ENCODE measurements at regions not wholly inside any gene's neighbourhood (a gene's known extent, or its start where the extent isn't known, plus 50 kb on each side); places are given as distances from the start of the nearest gene placed in this dataset.

DNA sequence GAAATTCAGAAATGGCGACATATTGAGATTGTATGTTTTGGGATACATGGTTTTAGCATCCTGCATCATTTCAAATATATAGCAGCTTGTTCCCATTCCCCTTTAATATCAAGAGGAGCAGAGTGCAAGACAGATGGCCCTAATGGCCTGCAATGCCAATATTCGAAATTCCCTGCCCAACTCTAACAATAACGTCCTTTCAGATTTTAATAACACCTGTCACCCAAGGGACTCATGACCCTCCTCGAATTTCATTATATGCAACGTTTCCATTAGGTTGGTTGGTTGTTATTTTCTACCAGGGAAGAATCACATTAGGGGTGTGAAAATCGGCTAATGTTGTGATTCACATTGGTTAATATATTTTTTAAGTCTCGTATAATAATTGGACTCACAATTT is 170.0 kb downstream of the TNFSF13B start:
- no peak for DNase-seq

GRCh38 chr13:108444448-108444847 is 174.9 kb downstream of the TNFSF13B start:
- no peak for DNase-seq

DNA sequence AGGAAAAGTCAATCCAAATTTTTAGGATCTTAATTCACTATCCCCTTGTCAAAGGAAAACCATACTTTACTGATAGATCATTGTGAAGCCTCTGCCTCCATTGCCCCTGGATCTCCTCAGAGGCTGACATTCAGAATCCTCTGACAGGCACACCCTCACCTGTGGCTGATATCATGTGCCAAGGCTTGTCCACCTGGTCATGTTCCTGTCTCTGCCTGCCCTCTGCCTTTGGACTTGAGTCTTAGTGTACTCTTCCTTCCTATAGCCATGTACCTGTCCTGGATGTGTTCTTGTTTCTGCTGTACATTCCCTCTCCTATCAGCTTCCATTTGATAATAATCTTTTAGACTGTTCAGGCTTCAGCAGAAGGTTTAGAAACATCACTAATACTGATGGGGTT is 179.4 kb downstream of the TNFSF13B start:
- DNase-seq: no peak

- no peak for DNase-seq
These were observed 178.3 kb upstream of the MYO16 start for GRCh38 chr13:108451121-108451520.

DNA sequence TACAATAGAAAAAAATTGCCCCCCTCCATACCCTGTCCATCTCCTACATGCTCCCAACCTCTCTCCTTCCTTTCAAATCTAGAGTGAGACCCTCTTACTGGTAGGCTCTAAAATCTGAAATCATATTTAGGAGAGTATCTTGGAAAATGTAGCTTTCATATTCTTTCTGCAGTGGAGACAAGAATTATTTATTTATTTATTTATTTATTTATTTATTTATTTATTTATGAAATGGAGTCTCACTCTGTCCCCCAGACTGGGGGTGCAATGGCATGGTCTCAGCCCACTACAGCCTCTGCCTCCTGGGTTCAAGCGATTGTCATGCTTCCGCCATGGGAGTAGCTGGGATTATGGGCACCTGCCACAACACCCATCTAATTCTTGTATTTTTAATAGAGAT is 174.1 kb upstream of the MYO16 start:
- DNase-seq: no peak

DNA sequence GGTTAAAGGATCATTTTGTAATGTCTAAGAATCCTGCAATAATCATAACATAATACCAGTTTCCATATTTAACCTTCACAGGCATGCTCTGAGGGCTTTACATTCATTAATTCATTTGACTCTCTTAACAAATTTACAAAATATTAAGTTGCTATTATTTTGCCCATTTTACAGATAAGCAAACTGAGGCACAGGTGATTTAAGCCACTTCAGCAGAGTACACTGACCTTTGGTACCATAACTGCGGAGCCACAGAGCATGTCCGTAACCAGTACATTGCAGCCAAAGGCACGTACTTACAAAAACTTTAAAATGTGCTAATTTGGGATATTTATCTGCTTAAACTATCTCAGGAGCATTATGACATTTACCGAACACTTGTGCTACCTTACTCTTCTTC is 169.4 kb upstream of the MYO16 start:
- no peak for DNase-seq

DNA sequence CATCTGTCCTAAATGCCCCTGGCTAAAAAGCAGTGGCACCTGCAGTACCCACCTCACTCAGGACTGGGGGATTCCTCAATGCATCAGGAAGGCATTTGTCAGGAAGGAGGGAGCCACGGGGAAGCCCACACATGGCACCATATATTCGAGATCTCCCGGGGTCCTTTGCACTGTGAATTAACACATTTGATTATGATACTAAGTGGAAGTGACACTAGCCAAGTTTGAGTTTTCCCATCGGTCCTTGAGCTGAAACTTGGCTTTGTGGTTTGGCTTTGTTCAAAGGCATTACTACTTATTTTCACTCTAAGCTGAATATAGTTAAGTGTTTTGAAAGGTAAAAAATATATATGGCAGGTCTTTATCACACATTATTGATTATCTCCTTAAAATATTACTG is 168.7 kb upstream of the MYO16 start:
- no peak for DNase-seq

GRCh38 chr13:108463340-108463739 is 166.1 kb upstream of the MYO16 start:
- DNase-seq: no peak

DNA sequence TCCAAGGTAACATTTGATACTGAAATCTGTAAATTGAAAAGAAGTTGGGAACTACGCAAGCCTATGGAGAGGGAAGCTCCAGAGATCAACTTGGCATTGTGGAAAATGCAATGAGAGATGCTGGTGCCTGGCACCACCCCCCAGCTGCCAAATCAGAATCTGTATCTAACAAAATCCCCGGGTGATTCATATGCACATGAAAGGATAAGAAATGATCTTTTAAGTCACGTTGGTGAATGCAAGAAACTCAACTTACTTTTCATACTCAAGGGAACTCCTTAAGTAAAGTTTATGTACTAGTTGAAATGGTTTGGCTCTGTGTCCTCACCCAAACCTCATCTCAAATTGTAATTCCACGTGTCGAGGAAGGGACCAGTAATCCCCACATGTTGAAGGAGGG is 158.5 kb upstream of the MYO16 start:
- no peak for DNase-seq

- DNase-seq: no peak
These were observed 154.2 kb upstream of the MYO16 start for GRCh38 chr13:108475181-108475580.

GRCh38 chr13:108477376-108477775 is 152.0 kb upstream of the MYO16 start:
- DNase-seq: no peak

DNA sequence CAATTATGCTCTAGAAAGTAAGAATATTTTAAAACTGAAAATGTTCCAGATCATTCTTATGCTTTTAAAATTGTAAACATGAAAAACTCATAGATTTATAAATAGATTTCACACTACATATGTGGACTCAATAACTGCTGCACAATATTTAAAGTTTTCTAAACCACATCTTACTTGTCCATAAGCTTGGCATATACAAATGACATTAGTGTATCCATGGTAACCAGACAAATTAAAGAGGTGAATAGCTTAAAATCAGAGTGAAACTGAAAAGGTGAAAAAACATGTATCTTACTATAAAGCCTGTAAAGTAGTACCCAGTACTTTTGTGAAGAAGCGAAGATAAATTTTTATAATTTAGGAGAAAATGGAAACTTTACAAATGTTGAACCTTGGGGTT is 151.2 kb upstream of the MYO16 start:
- DNase-seq: no peak

DNA sequence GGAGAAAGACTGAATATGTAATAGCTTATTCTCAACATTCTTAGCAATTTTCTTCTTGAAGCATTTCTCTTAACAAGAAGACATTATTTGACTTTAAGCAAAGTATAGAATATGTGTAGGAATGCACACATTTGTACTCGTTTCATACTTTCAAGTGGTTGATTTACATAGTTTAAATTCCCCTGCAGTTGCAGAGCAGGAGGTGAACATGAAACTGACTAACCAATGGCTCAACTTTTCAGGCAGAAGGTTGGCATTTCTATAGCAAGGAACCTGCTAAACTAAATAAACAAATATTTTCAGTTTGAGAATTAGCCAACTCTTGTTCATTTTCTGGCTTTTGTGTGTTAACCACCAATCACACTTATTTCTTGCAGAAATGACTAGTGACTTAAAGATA is 145.4 kb upstream of the MYO16 start:
- DNase-seq: no peak

DNA sequence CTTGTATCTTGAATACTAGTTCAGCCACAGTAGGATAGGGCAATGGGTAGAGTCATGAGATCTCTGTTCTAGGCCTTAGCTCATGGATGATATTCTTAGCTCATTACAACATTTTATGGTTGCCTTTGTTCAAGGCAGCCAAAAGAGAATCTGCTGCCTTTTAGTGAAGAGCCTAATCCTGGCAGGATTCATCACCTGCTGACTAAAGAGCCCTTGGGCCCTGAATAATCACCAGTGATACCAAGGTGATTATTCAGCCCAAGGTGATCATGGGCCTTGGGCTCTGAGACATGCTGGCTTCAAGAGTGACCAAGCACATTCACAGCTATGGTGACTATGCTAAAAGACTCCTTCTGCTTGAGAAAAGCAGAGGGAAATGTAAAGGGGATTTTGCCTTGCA is 143.3 kb upstream of the MYO16 start:
- no peak for DNase-seq

DNA sequence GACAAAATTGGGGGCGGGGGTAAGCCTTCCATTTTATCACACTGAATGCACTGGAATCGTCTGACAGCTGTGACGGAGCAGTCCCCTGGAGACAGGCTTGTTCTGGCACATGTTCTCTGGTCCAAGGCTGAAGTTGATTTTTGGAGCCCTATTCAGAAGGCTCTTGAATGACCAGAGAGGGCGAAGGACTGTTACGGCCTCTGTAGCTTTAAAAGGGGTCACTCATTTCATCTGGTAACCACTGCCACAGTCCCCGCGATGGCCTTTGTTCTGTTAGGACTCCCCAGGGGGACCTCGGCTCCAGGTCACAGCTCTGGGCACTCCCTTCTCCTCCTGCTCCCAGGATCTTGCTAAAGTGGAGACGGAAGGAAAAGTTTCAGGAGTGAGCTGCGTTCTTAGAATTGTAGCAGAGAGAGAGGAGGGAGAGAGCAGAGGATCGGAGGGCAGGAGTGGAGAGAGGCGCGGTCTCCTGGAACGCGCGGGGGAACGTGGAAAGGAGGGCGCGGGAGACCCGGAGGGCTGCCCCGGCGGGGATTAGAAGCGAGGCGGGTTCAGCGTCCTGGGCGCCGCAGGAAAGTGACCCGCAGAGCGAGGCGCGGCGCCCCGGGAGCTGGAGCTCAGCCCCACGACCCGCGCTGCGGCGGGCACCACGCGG is 134.3 kb upstream of the MYO16 start:
- DNase-seq: no peak

- no peak for DNase-seq
These were observed 133.6 kb upstream of the MYO16 start for GRCh38 chr13:108495646-108496361.

DNA sequence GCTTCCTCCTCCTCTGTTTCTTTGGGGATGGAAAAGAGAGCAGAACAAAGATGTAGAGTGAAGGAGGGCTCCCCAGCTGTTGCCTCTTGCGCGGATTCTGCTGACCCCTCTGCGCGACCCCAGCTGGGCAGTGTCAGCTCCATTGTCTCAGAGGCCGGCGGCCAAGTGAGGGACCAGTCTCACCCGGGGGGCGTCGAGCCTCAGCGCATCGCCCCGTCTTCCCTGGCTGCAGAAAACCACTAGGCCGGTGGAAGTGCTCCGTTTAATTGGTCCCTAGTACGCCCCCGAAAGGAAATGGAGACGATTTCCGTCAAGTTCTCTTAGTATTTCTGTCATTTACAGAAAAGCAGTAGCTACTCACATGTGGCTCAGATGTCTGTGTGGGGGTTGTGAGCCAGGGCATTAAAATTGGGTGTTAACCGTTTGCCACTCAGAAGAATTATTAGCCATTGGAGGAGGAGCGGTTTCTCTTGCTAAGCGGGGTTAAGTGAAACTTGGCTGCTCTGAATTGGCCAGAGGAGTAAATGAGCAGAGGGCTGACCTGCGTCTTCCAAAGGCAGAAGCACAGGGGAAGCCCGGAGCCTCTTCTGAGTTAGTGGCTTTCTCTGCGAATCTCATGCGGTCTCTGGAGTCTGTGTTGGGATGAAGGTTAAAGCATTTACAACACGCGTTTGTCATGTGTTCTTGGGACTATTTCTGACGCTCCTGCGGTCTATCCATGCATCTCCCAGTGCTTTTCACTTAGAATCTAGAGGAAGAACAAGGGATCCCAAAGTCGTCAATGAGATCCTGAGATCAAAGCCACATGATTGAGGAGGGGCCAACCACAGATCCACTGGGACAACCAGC is 132.8 kb upstream of the MYO16 start:
- DNase-seq: no peak

DNA sequence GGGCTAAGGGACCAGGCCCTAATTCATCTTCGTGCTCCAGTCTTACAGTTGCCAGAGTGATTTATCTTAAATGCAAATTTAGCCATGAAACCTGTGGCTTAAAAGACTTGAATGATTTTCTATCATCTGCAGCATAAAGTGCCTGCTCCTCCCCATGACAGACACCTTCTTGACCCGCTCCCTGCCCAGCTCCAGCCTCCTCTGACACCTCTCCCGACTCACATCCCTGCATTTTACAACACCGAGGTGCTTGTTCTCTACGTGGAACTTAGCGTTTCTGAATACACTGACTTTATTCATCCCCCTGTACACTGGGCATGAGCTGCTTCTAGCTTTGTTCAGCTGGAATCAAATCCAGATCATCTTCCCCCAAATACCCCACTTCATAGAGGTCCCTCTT is 128.7 kb upstream of the MYO16 start:
- DNase-seq: no peak

- DNase-seq: peak; percentile 9
These were observed 121.1 kb upstream of the MYO16 start for GRCh38 chr13:108508263-108508662.

- DNase-seq: no peak
These were observed 103.6 kb upstream of the MYO16 start for GRCh38 chr13:108525827-108526226.

GRCh38 chr13:108526286-108526685 is 103.1 kb upstream of the MYO16 start:
- no peak for DNase-seq

DNA sequence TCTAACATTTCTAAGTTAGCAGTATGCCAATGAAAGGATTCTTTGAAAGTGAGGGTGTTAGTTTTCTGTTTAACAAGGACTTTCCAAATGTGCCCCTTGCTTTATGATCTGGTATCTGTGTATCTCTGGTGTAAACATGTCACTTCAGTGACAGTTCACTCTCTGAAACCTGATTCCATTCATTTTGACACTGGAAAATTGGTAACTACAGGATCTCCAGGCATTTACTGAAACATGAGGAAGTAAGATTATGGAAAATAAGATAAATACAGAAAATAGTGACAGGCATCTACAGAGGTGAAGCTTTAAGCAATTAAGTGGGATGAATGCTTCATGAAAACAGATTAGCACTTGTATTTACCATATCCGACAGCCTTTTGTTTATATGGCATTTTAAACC is 101.6 kb upstream of the MYO16 start:
- no peak for DNase-seq

DNA sequence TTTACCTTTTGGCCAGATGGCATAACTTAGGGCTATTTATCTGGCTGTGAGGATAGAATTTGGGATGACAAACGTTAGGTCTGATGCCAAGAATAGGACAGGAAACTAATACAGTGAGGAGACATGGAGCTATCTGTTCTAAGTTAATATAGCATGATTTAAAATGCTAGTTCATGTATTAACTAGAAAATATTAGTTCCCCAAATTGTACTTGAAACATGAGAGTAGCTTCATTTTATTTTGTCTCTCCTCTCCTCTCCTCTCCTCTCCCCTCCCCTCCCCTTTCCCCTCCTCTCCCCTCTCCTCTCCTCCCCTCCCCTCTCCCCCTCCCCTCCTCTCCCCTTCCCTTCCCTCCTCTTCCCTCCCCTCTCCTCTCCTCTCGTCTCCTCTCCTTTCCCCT is 101.1 kb upstream of the MYO16 start:
- DNase-seq: no peak

DNA sequence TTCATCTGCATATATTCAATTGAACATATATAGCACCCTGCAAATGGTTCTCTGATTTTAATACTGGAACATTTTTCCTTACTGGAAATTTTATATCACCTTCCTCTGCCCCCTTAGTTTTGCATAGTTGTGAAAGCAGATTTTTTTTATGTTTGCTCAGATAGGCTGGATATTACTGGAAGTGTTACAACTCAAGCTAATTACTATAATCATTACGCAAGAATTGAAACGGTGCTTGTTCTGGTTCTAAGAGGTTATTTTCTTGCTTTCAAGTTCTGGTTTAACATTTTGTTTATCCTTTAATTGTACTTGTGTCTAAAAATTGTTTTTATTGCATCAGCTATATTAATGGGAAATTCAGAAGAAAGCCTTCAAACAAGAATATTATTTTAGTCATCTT is 95.6 kb upstream of the MYO16 start:
- DNase-seq: no peak

Measured in RPMI8226 (cell line).